Activated CD8-positive, alpha-beta memory T cell treated with anti-CD3 and anti-CD28 coated beads, Interleukin-2, amount 50 U/mL, for 24 hours (primary cell): ENCODE measurements at regions not wholly inside any gene's neighbourhood (a gene's known extent, or its start where the extent isn't known, plus 50 kb on each side); places are given as distances from the start of the nearest gene placed in this dataset.

Experiments
- DNase-seq: peaks from one replicate; pipeline ENCODE4 v3.0.0-alpha.2; 2020; ENCODE audit errors: extremely low read depth

DNA sequence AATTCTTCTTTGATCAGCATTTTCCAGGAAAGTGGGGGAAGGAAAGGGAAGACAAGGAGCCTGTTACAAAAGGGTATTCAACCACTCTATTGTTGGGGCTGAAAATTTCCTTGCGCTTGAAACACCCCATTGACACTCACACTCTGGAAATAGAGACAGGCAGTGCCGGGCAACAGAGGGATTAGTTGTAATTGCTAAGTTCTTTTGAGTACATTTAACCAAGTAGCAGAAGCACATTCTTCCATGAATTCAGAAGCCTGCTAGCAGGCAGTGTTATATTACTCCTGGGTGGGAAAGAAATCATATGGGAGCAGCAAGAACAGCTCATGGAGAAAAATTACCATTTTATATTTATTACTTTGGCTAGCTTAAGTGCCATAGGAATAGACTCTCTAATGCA, 745.5 kb downstream of the C6orf118 start:
- no peak for DNase-seq

DNA sequence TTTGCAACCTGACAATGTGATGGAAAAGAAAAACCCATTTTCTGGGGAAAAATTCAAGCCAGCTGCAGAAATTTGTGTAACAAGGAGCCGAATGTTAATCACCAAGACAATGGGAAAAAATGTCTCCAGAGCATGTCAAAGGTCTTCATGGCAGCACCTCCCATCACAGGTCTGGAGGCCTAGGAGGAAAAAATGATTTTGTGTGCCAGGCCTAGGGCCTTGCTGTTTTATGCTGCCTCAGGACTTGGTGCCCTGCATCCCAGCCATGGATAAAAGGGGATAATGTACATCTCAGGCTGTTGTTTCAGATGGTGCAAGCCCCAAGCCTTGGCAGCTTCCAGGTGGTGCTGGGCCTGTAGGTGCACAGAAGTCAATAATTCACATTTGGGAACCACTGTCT, 747.7 kb downstream of the C6orf118 start:
- no peak for DNase-seq

DNA sequence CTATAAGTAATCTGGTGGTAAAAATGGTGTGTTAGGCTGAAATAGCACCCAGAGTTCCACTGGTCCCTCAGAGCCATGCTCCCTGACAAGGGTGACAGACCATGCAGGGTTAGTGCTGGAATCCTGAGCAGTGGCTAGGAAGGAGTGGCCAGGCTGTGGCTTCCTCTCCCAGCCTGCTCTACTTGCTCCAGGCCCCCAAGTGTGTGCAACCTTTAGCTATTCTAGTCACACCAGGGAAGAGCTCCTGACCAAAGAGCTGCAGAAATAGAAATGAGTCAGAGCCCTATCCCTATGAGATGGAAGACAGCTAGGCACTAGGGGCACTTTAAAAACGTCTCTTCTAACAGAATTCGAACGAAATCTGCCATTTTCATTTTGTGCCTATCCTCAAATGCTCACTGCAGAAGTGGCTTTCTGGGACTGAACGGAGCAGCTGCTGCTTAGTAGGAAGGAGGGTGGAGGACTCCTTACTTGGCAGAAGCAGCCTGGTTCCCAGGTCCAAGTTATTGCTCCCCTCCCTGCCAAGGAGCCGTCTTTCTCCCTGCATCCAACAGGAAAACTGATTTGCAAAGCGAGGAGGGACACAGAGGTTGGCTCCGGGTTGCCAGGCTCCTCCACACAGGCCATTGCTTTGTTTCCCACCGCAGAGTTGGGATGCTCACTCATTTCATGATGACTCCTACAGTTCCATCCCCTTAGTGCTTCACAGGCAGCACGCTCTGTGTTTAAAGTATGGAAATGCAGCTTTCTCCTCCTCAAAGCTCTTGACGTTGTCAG, 754.5 kb downstream of the C6orf118 start:
- DNase-seq, result no peak

DNA sequence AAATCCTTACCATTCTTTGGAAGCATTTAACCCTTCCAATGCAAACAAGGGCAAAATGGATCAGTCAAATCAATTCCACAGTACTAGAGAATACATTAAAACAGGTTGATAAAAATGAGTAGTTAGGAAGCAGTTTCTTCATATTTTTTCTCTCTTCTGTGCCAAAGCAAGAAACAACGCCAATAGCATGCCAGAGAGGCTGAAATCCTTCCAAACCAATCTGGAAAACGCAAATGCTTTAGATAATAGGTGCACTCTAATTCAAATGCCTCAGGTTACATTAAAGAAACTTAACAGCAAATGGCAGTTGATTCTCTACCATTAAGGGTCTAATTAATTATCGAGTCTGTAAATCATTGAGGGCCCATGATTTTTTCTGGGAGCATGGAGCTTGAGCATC, 755.2 kb downstream of the C6orf118 start:
- no peak for DNase-seq

GRCh38 chr6:164551706-164552105, 757.7 kb downstream of the C6orf118 start:
- no peak for DNase-seq

DNA sequence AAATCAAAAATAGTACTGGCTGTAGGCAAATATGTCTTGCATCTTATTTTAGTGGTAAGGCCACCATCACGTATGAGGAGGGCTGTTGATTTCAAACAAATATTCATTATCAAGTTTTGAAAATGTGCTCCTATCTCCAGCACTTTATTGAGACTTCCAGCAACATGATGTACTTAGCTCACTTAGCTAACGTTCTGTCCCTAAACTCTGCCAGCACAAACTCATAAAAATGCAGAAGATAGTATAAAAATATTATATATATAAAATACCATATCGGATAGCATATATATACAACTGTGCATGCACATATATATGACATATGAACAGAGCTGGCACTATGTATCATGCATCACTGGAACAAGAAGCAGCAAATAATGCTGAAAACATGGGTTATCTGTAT, 762.3 kb downstream of the C6orf118 start:
- no peak for DNase-seq

DNA sequence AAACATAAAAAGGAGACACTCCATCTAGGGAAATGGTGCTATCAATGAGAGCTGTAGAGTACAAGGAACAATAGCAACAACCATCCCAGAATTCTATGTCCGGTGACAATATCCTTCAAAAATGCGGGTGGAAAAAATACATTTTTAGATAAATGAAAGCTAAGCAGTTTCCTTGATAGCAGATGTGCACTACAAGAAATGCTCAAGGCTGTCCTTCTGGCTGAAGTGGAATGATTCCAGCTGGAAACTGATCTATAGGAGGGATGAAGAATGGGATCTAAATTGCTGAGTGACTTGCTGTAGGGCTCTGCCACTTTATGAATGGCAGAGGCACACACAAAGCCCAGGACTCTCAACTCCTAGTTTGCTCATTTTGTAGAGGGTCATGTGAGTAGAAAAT, 763.1 kb downstream of the C6orf118 start:
- no peak for DNase-seq

GRCh38 chr6:164534070-164534766, 775.2 kb downstream of the C6orf118 start:
- DNase-seq, result no peak

DNA sequence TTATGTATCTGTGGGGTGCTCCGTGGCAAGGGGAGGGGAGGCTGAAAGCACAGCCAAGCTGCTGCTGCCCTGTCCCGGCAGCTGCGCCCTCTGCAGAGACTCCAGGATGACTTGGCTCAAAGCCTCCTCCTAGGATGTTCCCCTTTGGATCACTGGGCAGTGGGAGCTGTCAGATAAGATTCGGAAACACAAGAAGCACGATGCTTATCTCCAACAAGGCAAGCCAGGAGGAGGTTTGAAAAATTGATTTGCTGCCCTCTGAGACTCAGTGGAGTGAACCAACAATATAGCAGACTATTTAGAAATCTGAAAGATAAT, 776.4 kb downstream of the C6orf118 start:
- DNase-seq, result no peak

- no peak for DNase-seq
Observed at GRCh38 chr6:164532198-164533044, 777.0 kb downstream of the C6orf118 start.

GRCh38 chr6:164531736-164532135, 777.7 kb downstream of the C6orf118 start:
- DNase-seq, result no peak

DNA sequence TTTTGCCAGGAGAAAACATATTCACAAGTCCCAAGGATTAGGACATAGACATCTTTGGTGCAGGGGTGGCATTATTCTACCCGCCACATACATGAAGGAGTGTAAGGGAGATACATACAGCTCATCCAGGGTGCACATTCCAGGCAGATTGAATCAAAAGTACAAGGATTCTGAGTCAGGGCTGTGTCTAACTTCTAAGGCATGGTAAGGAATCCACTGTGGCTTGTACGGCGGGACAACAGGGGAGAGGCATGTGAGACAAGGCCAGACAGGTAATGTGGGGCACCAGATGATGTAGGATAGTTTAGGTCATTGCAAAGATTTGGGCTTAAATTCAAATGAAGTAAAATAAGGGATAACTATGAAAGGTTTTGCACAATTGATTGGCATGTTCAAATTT, 780.9 kb downstream of the C6orf118 start:
- no peak for DNase-seq

- DNase-seq, result no peak
Observed at GRCh38 chr6:164523087-164523654, 786.2 kb downstream of the C6orf118 start.

GRCh38 chr6:164520916-164521315, 788.5 kb downstream of the C6orf118 start:
- DNase-seq, result no peak

GRCh38 chr6:164507206-164507940, 802.0 kb downstream of the C6orf118 start:
- no peak for DNase-seq

- no peak for DNase-seq
Observed at GRCh38 chr6:164505425-164505824, 804.0 kb downstream of the C6orf118 start.

- DNase-seq, result no peak
Observed at GRCh38 chr6:164502833-164503232, 806.6 kb downstream of the C6orf118 start.

DNA sequence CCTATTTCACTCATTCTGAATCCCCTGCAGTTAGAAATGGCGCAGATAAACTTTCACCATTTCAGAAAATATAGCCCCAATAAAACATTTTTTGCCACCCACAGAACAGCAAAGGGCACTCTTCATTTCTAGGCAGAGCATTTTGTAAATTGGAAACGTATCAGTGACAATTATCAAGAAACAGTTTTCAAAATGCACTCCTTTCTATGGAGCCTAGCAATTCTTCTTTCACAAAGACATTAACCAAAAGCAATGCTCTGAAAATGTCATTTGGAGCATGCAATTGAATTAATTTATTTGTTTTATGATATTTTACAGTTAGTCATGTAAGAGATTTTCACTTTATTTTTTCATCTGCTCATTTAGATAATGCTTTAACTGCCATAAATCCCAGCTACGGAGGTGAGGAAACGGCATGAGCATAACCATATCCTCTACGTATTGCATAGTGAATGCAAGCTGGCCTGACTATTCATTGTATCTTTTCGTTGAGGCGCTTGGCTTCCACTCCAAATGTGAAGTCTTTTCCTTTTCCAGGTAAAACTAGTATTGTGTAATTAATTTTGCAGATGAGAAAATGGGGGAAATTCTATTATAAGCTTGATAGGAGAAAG, 813.4 kb downstream of the C6orf118 start:
- no peak for DNase-seq

GRCh38 chr6:164478426-164478825, 831.0 kb downstream of the C6orf118 start:
- no peak for DNase-seq

DNA sequence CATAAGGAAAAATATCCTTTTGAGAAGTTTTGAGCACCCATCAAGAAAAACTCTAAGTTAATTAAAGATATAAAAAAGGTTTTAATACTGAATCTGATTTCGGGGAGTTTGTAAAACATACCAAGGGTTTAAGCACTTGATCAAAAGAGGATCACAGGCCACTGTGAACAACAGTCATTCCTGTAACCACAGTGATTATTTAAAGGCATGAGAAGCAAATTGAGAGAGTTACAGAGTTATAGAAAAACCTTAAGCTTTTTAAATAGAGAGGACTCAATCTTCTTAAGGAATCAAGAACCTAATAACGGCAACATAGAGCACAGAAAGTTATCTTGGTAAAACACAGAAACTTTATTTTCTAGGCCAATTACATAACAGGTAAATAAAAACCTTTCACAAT, 831.6 kb downstream of the C6orf118 start:
- DNase-seq, result no peak

DNA sequence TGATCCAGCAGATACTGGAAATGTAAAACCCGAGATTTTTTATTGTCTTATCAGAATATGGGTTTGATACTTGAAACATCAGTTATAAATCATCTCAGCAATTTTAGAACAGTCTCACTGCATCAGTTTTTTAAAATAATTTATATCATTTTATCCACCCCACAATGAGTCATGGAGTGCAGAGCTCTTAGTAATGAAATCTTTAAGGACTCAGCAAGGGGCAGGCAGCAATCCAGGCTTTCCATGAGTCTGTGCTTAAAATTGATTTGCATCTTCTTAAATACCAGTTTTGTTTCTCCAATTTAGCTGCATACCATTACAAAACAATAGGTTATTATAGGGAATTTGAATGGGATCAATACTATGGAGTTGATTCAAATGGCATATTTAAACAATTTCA, 832.3 kb downstream of the C6orf118 start:
- DNase-seq, result no peak
